NCI-H1092 treated with DMSO at 0.1 percent for 48 hours (cell line): ENCODE measurements at regions not wholly inside any gene's neighbourhood (a gene's known extent, or its start where the extent isn't known, plus 50 kb on each side); places are given as distances from the start of the nearest gene placed in this dataset.

ENCODE experiments used
- DNase-seq: peaks from one replicate; lab custom pipeline; 2025; lab: John Stamatoyannopoulos, UW

- DNase-seq = no peak
Measured at GRCh38 chr1:29642519-29642918, 406.2 kb downstream of the PTPRU start.

DNA sequence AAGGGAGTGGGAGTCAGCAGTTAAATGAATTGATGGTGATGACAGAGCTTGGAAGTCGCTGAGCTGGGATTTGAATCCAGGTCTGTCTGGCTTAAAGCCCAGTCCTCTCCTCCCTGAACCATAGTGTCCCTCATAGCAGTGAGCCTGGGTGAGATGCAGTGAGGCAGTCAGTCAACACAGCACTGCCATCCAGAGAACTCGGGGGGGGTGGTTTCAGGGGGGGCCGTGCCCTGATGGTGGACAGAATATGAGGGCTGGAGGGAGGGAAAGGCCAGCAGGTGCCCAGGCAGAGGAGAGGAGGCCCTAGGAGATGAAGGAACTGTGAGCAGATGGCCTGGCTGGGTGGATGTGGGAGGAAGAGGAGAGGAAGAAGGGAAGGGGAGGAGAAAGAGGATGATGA is 405.6 kb downstream of the PTPRU start:
- DNase-seq = no peak

- peak; percentile 15 for DNase-seq
Measured at GRCh38 chr1:29640428-29640785, 404.1 kb downstream of the PTPRU start.

- no peak for DNase-seq
Measured at GRCh38 chr1:29639741-29640427, 403.6 kb downstream of the PTPRU start.

GRCh38 chr1:29639156-29639736 is 402.9 kb downstream of the PTPRU start:
- DNase-seq = no peak

DNA sequence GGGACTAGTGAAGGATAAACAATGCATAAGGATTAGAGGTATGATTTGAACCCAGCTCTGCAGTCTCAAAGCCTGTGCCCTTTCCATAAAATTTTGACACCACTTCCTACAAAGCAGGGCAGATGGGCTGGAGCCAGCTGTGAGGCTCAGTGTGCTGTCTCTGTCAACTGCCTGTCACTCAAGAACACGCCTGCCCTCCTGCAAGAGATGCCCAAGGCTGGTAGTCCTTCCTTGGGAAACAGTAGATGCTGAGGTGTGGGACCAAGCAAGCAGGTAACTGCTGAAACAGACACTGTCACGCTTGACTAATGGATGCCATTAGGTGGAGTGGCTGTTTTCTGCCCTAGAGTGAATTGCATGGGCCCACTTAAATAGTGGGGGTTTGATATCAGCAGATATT is 402.0 kb downstream of the PTPRU start:
- no peak for DNase-seq

- no peak for DNase-seq
Measured at GRCh38 chr1:29636936-29637335, 400.6 kb downstream of the PTPRU start.

DNA sequence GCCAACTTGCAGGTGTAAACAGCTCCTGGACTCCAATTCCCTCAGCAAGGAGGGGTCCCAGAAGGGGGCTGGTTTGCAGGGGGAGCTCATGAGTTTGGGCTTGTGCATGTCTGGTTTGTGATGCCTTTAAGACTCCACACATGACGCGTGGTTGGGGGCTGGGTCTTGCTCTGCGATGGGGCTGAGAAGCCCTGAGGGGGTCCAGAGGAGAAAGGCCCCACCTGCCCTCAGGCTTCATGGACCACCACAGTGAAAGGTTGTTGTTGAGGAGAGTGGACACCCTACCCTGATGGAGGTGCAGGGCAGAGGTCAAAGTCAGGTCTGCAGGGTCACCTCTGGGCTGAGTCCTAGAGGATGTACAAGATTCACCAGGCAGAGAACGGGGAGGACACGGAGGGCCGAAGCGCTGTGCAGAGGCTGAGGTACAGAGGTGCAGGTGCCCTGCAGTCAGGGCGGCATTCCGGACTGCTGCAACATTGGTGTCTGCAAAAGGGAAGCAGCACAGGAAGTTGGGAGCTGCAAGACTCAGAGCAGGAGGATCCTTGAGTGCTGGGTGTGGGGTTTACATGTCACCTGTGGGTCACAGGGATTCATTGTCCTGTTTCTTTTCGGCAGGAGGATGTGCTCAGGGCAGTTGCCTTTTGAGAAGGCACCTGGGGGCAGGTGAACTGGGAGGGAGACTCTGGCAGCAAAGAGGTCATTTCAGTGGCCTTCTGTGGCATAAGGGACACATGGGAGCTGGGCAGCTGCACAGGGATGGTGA is 399.4 kb downstream of the PTPRU start:
- DNase-seq = no peak

DNA sequence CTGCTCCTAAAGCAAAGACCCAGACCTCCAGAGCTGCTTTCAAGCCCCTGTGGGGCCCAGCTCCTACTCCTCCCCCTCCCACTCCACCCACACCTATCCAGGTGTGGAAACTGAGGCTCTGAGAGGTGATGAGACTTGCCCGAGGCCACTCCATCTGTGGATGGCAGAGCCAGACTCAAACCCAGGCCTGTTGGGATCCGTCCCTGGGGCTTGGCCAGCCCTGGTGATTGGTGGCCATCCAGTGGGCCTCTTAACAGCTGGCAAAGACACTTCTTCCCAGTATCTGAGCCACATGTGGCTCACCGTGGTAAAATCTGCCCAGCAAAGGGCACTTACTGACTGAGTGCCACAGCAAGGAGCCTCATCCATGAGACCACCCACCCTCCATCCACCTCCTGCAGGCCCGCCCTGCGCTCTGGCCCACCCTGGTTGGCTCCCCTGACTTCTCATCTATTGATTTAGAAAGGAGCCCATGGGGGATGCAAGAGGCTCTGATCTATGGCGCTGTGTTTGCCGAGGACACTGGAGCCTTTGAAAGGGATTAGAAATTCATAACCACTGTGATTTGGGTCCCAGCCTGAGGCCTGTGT is 398.5 kb downstream of the PTPRU start:
- DNase-seq = no peak

DNA sequence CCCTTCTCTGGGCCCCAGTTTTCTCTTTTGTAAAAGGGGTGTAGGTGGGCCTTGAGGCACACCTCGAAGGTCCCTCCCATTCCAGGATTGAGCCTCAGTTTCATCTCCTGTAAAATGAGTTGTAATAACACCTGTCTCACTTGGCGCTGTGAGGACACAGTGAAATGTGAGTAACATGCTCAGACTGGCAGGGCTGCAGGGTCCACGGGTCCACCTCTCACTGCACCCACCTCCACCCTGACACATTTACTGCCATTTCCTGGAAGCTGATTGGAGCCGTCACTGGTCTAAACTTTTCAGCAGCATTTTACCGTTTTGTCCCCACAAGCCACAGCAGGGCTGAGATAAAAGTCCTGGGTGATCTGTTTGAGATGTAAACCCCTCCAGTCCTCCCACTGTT is 398.0 kb downstream of the PTPRU start:
- DNase-seq = no peak

- DNase-seq = peak; percentile 47
Measured at GRCh38 chr1:29633771-29634170, 397.4 kb downstream of the PTPRU start.

DNA sequence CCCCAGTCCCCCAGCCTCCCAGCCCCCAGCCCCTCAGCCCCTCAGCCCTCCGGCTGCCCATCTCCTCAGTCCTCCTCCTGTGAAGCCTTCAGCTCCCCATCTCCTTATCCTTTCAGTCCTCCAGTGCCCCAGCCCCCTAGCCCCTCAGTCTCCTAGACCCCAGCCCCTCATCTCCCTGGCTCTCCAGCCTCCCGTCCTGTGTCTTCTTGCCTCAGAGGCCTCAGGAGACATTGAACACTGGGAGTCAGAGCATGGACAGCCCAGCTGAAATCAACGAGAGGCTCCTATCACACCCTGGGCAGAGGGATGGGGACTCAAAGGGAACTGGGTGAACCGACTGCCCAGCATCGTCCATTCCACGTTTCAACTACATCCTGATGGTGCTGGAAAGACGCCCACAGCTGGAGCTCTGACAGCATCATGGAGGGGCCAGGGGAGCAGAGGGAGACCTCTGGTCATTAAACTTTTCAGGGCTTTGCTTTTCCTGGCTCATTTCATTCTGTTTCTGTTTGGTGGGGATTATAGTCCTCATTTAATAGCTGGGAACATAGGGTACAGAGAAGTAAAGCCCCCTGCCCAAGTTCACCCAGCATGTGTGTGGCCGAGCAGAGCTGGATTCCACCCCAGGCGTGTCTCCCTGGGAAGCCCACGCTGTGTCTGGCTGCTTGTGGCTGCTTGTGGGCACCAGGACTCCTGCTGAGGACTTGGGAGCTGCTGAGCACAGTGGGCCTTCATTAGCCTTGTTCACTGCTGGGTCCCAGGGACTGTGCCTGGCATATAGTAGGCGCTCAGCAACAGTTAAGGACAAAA is 396.7 kb downstream of the PTPRU start:
- DNase-seq = peak; percentile 8

GRCh38 chr1:29631836-29632805 is 395.8 kb downstream of the PTPRU start:
- DNase-seq = no peak

DNA sequence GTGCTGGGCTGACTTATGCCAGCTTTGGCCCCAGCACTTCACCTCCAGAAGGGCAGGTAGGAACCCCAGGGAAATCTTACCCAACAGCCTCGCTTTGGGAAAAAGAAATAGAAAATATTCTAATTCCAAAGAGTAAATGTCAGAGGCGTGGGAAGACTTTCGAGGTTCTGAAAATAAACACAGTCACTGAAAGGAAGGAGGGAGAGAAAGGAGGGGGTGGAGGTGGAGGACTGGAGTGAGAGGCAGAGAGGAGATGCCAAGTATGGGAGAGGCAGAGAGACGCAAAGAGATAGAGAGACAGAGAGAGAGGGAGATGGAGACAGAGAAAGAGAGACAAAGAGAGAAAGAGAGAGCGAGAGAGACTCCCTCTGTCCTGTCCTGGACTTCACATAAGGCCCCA is 395.0 kb downstream of the PTPRU start:
- DNase-seq = no peak

DNA sequence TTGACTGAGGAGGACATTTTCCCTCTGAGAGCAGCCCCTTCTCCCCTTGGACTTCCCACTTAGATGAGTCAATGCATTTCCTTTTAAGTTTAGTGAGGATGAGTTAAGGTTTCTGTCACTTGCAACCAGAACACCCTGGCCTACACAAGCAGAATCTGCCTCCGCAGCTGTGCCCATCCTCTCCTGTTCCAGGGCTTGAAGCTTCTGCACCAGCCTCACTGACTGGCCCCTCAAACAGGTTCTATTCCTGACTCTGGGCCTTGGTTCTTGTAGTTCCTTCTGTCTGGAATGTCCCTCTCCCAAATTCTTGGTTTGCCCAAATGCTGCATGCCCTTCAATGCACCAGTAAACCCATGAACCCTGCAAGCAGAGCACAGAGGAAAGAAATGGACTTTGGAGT is 394.4 kb downstream of the PTPRU start:
- DNase-seq = no peak

- DNase-seq = no peak
Measured at GRCh38 chr1:29629814-29630516, 393.6 kb downstream of the PTPRU start.

- no peak for DNase-seq
Measured at GRCh38 chr1:29629401-29629800, 393.1 kb downstream of the PTPRU start.

- DNase-seq = no peak
Measured at GRCh38 chr1:29628190-29628589, 391.9 kb downstream of the PTPRU start.

DNA sequence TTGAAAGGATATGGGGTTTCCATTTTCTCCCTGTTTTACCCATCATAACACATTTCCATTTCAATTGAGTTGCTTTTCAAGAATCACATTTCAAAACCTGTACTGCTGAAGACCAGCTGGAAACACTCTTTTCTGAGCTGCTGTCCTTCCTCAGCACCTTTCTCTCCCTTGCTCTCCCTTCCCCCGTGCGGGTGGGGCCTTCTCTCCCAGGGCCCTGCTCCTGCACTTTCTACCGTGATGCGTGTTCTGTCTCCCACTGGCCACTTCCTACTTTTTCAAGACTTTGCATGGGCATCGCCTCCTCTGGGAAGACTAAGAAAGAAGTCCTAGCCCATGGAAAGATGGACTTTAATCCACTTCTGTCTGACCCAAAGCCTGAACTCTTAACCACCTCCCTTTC is 390.4 kb downstream of the PTPRU start:
- no peak for DNase-seq

- DNase-seq = no peak
Measured at GRCh38 chr1:29626066-29626465, 389.7 kb downstream of the PTPRU start.

DNA sequence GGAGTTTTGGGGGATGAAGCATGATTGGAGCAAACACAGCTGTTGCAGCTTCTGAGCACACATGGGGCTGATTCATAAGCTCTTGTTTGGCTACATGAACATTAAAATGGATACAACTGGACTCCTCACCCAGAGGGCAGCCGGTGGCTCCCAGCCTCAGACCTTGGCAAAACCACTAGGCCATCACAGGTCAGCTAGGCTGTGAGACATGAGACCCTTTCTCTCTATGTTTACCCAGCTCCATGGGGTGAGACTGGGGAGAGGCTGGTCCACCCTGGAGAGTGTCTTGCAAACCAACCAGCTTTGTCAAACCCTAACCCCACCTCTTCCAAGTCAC is 388.7 kb downstream of the PTPRU start:
- no peak for DNase-seq
